NCI-H2029 (cell line): ENCODE measurements at regions not wholly inside any gene's neighbourhood (a gene's known extent, or its start where the extent isn't known, plus 50 kb on each side); places are given as distances from the start of the nearest gene placed in this dataset.

Experiments used
- DNase-seq: peaks from one replicate; lab custom pipeline; 2025; lab: John Stamatoyannopoulos, UW

DNA sequence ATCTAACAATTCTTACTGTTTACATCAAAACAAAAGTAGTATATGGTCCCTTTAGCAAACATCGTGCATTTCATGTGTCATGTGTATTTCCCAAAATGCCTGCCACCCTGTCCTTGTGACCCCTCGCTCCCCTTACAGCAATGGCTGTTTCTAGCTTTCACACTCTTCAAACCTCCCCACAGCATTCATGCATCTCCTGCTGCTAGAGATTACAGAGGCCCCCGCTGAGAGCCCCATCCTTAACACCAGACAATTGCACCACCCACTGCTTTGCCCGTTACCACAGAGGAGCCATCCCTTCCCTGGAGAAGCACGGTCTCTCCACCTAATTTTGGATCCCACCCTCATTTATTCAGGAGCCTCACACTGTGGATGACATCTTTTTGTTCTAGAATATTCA is 149.7 kb upstream of the IRX4 start:
- DNase-seq: no peak

DNA sequence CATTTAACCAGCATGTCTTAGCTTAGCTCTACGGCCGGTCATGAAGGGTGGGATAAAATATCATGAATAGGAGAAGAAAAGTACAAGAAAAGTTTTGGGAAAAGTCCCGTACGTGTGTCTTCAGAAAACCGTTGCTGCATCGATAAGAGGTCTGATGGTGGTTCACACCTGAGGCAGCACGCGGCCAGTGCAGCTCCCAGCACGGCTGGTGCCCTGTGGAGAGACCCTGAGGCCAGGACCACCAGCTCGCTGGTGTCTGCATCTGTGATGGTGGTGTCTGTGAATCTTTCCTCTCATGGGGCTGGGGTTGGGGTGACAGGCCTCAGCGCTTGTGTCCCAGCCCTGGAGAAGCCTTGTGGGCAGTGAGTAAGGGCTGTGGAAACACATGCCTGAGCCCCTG is 148.9 kb upstream of the IRX4 start:
- DNase-seq: no peak

DNA sequence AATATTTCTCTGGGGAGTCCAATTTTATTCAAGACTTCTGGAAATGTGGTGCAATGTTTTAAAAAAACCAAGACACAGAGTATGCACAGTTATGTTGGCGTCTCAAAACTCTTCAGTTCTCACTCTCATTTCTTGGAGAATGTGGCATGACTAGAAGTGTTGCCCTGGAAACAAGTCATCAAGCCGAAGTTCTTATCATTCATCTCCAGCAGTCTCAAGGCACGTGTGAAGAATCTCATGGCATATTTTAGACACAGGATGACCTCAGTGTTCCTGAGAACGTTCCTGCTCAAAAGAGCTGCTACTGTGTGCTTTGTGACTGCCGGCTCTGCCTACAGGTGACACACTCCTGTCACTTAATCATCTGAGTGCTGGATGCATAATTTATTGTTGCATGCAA is 147.4 kb upstream of the IRX4 start:
- no peak for DNase-seq

DNA sequence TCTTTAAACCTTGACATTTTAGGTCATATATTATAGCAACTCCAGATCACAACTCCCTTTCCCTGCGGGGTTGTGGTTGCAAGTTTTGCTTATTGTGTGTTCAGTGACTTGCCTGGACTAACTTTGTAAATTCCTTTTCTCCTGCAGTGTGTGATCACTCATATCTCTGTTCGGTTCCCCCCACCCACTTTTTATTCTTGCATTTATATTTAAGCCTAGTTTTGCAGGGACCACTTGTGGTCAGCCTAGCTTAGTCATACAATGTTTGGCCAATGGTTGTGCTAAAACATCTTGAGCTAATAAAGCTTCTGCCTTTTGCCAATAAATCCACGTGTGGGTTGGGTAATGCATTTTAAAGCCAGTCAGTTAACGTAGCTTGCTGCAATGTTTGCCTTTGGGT is 146.5 kb upstream of the IRX4 start:
- DNase-seq: no peak

DNA sequence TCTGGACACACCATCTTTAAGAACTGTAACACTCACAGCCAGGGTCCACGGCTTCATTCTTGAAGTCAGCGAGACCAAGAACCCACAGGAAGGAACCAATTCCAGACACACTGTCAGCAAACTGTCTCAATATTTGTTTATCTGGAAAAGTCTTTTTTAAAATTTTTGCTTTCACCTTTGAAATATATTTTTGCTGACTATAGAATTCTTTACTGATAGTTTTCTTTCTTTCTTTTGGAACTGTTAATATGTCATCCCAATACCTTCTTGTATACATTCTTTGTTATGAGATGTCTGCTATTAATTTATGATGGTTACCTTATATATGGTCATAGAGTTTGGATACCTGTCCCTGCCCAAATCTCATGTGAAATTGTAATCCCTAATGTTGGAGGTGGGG is 145.1 kb upstream of the IRX4 start:
- no peak for DNase-seq

DNA sequence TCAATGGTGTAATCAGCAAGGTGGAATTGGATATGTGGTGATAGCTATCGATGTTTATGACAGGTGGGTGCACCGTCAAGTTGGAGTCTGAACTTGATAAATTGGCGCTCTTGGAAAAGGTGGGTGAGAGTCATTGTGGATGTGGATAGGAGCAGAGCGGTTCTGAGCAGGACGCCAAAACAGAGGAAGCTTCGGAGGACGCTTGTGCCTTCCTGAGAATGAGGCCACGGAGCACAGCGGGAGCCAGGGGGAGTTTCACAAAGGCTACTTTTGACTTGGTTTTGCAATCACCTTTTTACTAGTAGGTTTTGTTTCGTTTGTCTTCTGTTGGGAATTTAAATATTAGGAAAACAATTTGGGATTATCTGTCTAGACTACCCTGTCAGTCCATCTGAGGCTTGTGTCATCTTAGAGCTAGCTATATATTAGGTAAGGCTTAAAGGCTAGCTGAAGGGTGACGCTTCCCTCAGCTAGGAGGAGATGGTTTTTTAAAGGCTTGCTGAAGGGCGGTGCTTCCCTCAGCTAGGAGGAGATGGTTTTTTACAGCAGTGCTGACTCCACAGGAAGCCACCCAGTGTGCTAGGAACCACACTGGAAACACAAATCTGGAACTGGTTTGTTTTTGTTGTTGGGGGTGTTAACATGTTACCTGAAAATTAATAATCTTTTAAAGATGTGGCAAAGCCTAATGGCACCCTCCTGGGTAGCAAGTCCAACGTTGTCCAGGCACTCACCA is 142.4 kb upstream of the IRX4 start:
- no peak for DNase-seq

DNA sequence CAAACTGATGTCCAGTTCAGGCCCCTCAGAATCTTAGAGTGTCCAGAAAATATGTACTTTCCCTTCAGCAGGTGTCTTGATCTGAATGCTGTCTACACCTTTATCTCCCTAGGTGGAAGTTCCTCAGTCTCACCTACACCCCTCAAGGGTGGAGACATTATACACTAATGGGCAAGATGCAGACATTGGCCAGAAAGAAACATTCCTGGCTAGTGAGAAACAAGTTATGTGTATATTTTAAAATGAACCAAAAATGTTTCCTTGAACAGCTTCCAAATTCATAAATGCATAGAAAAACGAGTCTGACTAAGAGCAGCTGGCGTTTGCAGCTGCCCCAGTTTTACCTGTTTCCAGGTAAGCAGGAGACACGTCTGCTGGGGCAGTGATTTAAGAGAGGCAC is 140.5 kb upstream of the IRX4 start:
- DNase-seq: no peak

DNA sequence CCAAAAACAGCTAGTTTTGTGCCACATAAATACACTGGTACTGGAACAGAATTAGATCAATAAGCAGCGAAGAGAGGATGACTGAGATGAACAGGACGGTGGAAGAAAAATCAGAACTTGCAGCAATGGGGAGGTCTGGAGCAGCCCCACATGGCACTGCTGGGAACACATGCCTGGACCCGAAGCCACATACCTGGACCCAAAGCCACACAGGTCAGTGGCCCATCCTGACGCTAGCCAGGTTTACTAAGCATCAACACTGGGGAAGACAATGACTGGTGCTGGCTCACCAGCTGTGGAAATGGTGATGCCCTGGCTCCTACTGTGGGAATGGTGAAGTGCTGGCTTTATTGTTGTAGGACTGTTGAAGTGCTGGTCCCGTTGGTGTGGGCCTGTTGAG is 139.7 kb upstream of the IRX4 start:
- DNase-seq: no peak

DNA sequence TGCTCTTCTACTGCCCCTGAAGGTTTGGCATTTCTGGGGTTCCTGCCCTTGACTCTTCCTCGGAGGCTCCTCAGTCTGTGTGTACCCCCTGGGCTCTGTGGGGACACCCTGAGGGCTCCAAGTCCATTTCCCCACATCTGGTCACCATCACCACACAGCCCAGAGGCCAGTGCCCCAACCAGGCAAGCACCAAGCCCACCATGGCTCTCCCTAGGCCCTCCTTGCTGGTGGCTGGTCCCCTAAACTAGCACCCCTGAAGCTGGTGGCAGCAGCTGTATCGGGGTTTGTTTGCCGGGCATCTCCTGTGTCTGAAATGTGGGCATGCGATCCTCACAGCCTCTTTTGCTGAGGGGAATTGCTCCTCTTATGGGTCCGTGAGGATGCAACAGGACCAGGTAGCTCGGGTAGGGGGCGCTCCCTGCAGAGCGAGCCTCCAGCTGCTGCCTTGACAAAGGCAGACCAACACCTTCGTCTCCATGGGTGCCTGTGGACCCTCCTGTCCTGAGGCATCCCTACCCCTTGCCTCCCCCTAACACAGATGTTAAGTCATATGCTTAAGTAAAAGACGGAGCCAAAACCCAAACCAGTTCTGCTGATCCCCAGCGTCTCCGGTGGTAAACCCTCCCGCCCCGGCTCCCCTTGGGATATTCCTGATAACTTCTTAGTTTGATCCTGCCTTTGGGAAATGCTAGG is 138.9 kb upstream of the IRX4 start:
- DNase-seq: no peak

DNA sequence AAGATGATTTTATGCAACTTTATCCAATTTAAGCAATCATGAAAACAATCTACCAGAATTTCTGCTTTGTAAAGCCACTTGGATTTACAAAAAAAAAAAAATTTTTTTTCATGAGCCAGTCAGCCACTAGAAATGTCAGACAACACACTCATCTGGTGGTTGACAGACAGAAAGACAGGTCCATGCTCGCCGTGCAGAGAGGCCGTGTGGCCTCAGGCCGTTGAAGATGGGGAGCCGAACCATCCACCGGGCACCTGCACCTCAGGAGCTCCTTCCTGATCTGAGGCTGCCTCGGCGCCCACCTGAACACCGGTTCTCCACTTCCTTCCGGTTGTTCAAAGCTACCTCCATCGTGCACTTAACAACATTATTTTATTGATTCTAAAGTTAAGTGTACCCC is 138.0 kb upstream of the IRX4 start:
- DNase-seq: no peak

DNA sequence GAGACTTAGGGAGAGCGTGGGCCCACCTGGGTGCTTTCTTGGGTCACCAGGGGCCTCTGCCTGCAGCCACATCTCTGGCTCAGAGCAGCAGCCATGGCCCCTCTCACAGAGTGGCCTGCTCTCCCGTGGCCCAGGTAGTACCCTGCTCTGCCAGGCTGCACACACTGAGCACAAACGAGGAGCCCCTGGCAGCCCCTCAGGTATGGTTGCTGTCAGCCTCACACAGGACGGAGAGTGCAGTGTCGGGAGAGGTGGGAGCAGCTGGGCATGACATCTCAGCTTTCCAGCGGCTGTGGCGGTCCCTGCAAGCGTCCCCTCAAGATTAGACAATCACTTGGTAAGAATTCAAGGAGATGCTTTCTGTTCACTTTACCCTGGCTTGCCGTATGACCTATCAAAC is 137.0 kb upstream of the IRX4 start:
- DNase-seq: no peak

DNA sequence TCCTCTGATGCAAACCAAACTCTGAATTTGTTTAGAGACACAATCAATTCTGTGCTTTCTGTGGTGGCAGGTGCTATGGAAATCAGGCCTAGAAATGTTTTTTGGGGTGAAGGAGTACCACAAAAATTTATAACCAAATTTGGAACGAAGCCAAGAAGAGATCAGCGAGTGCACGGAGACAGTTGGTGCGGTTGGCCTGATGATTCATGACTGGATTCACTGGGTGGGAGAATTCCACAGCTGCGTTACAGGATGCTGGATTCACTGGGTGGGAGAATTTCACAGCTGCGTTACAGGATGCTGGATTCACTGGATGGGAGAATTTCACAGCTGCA is 135.6 kb upstream of the IRX4 start:
- no peak for DNase-seq

DNA sequence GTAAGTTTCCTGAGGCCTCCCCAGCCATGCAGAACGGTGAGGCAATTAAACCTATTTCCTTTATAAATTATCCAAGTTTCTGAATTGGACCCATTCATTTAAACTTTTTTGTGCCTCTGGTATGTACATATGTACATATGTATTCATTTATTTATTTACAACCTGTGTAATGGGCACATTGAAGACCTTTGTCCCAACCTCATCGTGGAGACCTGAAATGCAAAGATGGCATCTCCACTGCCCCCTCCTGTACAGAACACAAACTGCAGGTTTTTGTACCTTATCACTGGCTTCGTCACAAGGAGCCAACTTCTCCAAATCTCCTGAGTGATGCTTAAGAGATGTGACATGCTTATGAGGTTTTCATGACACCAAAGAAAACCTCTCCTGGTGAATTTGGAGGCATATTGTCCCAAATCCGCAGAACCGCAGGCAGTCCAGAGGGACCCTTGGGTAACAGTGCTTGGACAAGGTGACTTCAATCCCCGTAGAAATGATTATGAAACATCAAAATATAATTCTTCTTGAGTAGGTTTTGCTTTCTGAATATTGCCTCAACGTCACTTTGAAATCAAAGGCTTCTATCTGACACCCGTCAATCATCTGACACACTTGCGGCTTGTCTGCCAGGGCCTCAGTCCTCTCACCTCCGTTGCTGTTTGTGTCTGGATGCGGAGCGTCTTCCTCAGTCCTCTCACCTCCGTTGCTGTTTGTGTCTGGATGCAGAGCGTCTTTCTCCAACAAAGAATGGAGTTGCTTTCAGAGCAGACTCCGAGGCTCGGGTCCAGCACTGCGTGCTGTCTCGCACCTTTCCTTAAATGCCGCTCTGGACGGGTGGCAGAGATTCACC is 135.0 kb upstream of the IRX4 start:
- DNase-seq: no peak

DNA sequence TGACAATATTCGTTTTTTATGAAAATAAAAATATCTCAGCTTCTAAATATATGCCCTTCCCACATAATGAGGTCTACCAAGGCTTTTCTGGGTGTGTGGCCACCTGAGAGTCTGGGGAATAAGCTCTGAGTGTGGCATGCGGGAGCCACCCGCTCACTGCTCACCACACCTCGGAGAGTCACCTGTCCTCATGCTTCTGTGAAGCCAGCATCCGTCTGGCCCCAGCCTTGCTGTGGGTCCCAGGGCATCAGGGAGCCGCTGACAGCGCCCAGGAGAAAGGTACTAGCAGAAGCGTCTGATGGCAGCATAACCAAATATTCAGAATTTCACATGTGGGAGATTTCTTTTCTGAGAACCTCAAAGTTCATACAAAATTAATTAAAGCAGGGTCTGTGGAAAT is 133.2 kb upstream of the IRX4 start:
- no peak for DNase-seq

DNA sequence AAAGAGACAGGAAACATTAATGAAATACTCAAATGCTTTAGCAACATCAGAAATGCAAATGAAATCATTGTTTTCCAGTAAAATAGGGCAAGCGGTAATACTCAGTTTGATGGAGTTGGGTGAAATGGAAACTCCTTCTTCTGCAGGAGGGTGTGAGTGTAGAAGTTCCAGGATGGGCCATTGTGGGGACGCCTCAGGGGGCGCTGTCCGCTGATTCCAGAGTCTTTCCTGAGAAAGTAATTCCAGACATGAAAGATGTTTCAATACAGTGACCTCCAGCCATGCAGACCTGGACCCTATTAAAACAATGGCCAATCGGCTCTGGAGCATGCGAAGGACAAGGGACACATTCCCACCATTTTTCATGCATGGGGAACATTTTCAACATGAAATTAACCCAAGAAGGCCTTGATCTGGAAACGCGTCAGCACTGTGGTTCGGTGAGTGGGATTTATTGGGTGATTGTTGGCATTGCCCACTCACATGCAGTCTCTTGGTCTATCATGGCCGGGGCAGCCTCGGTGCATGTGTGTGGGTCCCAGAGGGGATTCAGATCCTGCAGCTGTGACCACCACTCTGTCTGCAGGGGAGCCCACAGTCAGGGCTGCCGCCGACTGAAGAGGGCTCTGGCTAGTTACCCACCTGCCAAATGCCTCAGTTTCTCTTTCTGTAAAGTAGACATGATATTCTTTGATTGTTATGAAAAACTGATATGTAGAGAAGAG is 132.6 kb upstream of the IRX4 start:
- DNase-seq: no peak

DNA sequence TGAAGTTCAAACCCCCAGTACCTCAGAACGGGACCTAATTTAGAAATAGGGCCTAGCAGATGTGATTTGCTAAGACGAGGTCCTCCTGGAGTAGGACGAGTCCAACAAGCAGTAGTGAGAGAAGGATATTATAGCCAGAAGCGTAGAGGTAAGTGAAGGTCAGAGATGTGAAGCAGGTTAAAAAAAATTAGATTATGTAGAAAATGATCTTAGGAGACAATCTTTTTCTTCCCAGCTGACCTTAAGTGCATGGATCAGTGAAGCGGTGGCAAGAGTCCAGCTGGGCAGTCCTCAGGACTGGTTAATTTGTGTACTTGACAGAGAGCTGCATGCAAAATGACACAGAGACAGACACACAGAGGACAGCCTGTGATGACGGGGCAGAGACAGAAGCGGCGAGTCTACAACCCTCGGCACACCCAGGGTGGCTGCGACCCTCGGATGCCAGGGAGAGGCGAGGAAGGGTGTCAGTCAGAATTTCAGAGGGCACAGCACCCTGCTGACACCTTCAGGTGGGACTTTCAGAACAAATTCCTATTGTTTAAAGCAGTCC is 131.4 kb upstream of the IRX4 start:
- no peak for DNase-seq

DNA sequence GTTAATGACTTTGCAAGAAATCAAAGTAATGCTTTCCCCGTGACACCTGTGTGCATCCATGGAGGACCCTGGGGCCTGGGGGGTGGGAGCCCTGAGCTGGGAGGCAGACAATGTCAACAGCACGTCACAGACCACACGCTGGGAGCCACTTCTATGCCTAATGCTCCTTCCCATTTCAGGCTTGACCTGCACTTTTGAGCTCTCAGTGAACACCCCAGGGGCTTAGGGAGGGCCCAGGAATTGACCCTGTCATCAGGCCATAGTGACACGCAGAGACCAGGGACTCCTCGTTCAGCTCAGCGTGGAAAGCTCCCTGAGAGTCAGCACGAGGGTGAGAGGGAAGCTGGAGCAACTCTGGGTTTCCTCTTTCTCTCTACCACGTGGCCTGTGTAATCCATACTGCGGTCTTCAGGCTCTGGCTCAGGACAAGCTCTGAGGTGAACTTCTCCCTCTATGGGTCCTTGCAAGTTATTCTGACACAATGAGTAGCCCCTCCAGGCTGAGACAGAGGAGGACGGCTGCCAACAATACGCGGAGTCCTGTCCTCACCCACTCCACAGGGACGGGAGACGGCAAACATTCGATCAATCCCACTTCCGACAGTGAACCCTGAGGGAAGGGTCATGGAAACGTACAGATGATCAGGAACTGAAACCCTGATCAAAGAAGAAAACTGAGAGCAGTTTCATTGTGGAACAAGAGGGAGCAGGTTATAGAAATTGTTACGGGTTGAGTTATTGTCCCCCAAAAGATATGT is 130.8 kb upstream of the IRX4 start:
- DNase-seq: no peak

DNA sequence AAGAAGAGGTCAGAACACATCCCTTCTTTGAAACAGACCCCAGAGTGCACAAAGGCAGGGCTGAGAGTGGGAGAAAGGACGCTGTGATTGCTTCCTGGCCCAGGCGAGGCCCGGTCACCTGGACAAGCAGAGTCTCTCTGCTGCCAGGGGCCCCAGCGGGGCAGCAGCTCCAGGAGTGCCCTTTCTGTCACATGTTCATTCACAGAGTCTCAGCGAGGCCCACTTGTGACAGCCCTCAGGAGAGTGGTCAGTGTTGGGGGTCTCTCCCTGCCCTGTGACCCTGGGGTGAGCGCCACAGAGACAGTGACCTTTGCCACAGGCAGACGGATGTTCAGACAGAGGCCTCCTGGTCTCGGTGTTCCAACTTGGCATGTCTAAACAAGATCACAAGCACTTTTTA is 130.2 kb upstream of the IRX4 start:
- DNase-seq: no peak

DNA sequence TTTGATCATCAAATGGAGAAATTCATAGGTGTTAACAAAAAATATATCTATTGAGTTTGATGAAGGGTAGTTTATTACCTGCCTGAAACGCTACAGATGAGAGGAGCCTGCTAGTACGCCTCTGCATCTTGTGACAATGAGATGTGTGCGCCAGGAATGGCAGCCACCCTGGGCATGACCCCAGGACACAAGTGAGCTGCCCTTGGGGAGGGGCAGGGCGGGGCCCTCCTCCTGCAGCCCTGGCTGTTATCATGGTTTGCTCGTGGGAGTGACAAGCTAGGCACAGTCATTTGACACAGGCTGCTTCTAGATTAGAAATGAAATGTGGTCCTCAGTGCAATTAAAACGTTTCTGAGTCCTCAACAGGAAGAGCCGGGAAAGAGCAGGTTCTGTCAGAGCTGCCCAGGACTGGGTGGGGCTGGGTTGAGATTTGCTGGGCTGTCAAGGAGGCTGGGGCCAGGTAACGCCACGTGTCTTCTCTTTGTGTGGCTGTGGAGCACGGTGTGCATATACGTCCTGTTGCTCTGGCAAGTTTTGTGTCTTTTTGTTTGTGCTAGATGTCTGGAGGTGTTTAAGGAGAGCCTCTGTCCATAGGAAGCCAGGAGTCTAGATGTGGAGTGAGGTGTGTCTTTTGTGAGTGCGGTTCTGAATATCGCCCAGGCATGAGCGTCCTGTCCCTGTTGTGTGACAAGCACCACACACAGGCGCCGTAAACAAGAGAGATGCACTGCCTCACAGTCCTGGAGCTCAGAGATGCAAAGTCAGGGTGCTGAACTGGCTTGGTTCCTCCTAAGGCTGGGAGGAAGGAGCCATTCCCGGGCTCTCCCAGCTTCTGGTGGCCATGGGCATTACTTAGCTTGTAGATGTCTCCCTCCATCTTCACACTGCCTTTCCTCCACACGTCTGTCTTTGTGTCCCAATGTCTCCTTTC is 129.0 kb upstream of the IRX4 start:
- no peak for DNase-seq

DNA sequence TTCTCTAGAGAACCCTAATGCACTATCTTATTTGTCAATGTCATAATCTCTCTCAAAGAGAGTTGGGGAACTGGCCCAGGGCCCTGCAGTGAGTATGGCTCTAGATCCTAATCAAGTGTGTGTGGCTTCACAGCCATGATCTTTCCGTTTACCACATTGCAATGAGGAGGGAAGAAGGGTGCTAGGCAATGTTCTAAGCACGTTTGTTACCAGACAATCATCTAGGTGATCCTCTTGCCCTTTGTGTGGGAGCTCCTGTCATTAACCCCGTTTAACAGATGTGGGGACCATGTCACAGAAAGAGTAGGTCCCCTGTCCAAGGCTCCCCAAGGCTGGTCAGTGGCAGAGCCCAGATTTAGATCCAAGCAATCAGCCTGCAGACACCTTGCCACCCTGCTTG is 128.2 kb upstream of the IRX4 start:
- DNase-seq: no peak
